C4-2B (cell line): ENCODE measurements at regions not wholly inside any gene's neighbourhood (a gene's known extent, or its start where the extent isn't known, plus 50 kb on each side); places are given as distances from the start of the nearest gene placed in this dataset.

Source experiments
- H3K27ac ChIP-seq: fragments of 450-650 bp; 2 replicates; pipeline ENCODE4 v1.5.1; 2017
- ZFX ChIP-seq: fragments of 450-650 bp; IDR thresholded peaks from 2 replicates; pipeline ENCODE4 v1.6.1; 2017
- TF ChIP-seq, protein P1 (sequence below): fragments of 450-650 bp; conservative IDR thresholded peaks from 2 replicates; pipeline ENCODE4 v1.5.1; 2017; ENCODE audit warnings: mild to moderate bottlenecking

DNA sequence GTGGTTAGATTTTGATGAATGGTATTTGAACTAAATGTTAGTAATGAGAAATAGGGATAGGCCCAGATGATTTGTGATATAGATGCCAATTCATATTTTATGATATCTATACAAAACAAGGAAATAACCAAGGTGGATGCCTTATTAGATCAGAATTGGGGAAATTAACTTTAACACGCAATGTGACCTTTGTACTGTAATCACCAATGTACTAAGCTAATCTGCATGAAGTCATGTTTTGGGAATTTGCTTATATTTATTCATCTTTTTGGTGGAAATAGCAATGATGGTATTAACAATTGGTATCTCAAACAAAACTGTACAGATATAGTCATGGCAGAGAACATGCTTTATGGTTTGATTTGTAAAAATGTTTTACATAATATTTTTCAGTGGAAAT is 504.7 kb downstream of the PLCL1 start:
- no peak overlapping the region for H3K27ac ChIP-seq
- no peak for TF ChIP-seq ZFX
- TF ChIP-seq, protein P1, sequence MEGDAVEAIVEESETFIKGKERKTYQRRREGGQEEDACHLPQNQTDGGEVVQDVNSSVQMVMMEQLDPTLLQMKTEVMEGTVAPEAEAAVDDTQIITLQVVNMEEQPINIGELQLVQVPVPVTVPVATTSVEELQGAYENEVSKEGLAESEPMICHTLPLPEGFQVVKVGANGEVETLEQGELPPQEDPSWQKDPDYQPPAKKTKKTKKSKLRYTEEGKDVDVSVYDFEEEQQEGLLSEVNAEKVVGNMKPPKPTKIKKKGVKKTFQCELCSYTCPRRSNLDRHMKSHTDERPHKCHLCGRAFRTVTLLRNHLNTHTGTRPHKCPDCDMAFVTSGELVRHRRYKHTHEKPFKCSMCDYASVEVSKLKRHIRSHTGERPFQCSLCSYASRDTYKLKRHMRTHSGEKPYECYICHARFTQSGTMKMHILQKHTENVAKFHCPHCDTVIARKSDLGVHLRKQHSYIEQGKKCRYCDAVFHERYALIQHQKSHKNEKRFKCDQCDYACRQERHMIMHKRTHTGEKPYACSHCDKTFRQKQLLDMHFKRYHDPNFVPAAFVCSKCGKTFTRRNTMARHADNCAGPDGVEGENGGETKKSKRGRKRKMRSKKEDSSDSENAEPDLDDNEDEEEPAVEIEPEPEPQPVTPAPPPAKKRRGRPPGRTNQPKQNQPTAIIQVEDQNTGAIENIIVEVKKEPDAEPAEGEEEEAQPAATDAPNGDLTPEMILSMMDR = no peak

DNA sequence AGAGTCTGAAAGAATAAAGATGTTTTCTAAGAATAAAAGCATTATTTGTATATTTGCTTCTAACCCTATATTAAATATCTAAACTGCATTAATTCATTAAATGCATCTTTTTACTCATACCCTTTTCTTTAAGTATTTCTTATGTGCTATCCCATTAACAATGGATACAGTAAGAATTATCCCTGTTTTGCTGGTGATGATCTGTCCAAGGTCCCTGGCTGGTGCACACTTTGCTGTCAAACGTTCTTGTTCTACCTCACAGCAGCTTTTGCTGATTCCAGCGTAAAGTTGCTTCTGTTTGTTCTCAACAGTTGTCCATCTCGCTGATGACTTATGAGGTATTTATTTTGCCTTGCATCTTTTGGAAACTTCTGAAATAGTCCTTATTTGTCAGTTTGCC is 504.0 kb downstream of the PLCL1 start:
- no peak for TF ChIP-seq ZFX
- TF ChIP-seq, protein P1 = no peak

DNA sequence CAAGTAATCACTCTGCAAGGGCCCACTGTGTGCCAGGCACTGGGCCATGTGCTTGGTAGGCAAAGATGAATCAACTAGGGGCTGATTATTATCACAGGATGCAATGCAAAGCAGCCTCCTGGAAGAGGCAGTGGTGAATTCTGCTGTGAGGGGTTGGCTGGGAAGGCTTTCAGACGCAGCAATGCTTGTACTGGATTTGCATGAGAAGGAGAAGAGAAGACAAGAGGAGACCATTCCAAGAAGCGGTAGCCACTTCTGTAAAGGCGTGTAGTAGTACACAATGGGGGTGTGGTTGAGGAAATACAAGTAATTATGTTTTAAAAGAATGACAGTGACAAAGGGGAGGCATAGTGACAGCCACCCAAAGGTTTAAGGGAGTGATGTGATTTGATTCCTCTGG is 502.7 kb downstream of the PLCL1 start:
- H3K27ac ChIP-seq = no peak overlapping the region
- TF ChIP-seq, protein P1 = no peak
- no peak for TF ChIP-seq ZFX

More for the DNA sequence above, 504.0 kb downstream of the PLCL1 start:
- H3K27ac ChIP-seq = no peak overlapping the region

DNA sequence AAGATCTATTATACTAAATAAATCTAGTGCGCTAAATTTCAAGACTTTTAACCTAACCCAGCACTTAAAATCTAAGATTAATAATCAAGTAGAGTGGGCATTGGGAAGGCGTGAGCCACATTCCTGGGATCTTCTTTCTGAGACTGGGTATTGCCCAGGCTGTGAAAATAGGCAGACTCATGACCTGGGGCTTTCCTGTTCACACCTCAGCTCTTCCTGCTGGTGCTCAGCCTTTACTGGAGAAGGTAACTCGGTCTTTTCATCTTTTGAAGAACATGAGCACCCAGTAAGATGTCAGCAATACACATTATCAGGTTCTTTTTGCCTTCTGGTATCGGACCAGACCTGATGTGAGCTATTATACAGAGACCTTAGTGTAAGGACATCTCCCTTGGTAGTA is 500.5 kb downstream of the PLCL1 start:
- TF ChIP-seq ZFX = no peak
- TF ChIP-seq, protein P1 = no peak
- no peak overlapping the region for H3K27ac ChIP-seq

DNA sequence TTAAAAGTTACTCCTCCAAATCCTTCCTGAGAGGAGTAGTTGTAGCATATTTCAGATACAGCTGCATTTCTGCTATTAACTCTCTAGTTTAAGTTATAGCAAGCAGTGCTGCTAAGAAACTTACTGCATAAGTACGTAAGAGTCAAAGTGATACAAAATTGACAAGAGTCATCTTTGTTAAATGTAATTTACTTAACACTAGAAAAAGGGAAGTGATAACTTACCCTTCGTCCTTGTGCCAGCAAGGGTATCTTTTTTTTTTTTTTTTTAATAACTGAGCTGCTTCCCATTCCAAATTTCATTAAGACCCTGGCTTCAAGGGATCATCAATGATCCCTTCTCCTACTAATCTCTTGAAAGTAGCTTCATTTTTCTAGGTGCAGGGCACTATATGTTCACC is 493.0 kb downstream of the PLCL1 start:
- no peak for TF ChIP-seq ZFX
- TF ChIP-seq, protein P1 = no peak
- no peak overlapping the region for H3K27ac ChIP-seq

DNA sequence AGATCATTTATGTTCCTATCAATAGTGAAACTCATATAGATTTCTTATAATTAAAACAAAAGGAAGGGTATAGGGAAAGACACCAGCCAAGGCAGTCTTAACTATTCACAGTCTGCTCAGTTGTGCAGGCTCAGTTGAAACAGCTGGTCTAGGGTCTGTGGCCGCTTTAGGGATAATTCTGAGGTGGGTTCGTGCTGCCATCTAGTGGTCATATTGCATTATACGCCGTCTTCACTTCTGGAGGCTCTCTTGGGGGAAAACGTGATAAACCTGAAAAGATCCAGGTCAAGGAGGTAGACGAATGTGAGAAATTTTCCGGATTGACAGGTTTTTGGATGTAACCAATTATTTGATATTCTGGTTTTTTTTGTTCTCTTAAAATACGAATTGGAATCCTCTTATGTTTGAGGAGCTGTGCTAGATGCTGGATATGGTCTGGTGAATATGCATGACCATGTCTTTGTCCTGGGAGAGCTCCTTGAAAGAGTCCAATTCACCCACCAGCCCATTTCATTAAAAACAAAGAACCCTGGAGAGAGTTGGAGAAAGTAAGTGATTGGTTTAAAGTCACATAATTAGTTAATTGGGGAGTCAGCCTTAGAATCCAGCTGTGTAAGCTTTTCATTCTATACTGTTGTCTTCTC is 492.4 kb downstream of the PLCL1 start:
- no peak for TF ChIP-seq ZFX
- TF ChIP-seq, protein P1 = peak; percentile 82
- H3K27ac ChIP-seq = no peak overlapping the region

DNA sequence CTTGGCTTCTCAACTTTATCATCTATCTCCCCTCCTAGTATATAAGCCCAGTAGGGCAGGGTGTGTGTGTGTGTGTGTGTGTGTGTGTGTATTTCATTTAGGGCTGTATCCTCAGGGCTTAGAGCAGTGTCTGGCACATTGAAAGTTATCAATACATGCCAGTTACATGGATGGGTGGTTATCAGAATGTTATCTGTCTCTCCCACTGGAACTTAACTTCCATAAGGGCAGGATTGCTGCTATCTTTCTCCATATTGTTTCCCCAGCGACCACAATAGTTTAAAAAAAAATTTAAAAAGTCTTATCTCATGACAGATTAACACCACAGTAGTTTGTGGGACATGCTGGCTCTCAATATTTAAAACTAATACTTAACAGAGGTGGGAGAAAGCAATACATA is 488.9 kb downstream of the PLCL1 start:
- no peak for TF ChIP-seq ZFX
- TF ChIP-seq, protein P1 = no peak
- H3K27ac ChIP-seq = no peak overlapping the region
